LNCAP (cell line): ENCODE measurements at regions not wholly inside any gene's neighbourhood (a gene's known extent, or its start where the extent isn't known, plus 50 kb on each side); places are given as distances from the start of the nearest gene placed in this dataset.

ENCODE experiments used
- TF ChIP-seq, protein P1 (sequence below): fragments of 450-650 bp; IDR thresholded peaks from 2 replicates; pipeline ENCODE4 v1.5.1; 2017; ENCODE audit warnings: mild to moderate bottlenecking

DNA sequence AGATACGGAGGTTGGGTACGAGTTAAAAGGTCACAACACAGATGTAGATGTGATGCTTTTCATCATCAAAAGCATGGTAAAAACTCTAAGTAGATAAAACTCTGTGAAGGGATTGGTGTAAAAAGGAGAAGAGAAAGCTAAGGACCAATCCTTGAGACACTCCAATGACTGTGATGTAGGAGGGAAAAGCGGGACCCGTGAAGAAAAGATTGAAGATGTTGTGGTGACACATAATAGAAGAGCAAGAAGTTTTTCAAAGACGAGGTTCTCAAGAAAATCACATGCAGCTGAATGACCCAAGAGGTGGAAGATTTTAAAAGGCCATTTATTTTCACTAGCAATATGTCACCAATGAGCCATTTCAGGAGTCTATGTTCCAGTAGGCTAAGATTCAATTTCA, 179.5 kb downstream of the MRPL39 start:
- TF ChIP-seq, protein P1, sequence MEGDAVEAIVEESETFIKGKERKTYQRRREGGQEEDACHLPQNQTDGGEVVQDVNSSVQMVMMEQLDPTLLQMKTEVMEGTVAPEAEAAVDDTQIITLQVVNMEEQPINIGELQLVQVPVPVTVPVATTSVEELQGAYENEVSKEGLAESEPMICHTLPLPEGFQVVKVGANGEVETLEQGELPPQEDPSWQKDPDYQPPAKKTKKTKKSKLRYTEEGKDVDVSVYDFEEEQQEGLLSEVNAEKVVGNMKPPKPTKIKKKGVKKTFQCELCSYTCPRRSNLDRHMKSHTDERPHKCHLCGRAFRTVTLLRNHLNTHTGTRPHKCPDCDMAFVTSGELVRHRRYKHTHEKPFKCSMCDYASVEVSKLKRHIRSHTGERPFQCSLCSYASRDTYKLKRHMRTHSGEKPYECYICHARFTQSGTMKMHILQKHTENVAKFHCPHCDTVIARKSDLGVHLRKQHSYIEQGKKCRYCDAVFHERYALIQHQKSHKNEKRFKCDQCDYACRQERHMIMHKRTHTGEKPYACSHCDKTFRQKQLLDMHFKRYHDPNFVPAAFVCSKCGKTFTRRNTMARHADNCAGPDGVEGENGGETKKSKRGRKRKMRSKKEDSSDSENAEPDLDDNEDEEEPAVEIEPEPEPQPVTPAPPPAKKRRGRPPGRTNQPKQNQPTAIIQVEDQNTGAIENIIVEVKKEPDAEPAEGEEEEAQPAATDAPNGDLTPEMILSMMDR, result no peak

DNA sequence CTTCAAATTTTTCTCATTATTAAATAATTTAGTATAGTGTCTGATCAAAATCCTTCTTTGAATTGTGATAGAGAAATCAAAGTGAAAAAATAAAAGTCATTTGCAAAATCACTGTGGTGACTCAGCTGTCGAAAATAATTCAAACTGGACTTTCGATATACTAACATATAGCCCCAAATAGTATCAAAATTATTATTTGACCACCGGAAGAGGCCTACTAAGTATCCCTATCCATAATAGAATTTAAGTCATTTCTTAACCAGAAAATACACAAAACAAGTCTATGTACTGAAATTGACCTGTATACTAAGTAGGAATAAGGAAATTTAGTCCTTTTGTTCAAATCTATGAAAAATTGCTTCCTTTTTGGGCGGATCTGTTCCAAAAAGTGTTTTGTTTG, 180.7 kb downstream of the MRPL39 start:
- TF ChIP-seq, protein P1, result no peak

DNA sequence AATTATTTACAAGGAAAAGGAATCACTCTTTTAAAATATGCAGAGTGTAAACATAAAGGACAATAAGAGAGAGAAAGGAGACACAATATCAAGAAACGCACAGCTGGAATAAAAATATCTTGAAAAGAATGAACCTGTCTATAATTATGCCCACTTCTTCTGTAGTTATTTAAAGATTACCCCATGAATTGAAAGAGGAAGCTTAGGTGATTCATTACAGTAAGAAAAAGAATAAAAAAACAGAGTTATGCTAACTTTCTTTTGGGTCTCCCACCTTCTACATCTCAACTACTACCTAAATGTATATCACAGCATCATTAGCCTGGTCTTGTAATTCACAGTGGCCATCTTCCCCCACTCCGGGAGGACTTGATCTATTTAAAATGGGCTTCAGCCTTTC, 182.1 kb downstream of the MRPL39 start:
- TF ChIP-seq, protein P1, result no peak

DNA sequence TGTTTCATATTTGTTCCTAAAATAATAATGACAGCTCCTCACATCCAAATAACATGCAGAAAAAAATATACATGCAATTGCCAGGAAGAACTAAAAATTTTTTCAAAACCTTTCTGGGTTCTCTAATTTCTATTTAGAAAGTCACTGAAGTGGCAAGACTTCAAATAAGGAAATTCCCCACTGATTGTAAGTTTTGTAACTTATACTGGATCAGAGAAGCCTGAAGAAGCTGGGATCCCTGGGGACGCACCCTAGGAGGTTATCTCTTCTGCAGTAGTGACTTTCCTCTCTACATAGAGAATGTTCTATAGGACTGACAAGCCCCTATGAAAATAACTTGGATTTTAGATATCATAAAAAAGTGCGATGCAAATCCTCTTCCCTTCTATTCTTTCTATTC, 182.6 kb downstream of the MRPL39 start:
- TF ChIP-seq, protein P1, result no peak

DNA sequence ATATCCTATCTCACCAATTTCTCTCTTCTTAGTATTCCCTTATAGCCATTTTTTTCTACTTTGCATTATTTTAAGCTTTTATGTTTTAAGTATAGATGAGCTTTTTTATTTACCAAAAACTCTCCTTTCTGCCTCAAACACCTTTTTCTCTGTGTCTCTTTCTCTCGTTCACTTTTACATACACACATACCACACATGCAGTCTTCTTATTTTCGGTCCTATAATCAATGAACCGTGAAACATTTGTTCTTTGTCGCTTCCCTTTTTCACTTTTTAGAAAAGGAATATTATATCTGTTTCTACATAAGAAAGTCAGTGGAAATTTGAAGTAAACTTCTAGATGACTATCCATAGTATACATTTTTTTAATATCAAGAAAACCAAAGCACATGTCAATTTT, 183.2 kb downstream of the MRPL39 start:
- TF ChIP-seq, protein P1, result no peak

DNA sequence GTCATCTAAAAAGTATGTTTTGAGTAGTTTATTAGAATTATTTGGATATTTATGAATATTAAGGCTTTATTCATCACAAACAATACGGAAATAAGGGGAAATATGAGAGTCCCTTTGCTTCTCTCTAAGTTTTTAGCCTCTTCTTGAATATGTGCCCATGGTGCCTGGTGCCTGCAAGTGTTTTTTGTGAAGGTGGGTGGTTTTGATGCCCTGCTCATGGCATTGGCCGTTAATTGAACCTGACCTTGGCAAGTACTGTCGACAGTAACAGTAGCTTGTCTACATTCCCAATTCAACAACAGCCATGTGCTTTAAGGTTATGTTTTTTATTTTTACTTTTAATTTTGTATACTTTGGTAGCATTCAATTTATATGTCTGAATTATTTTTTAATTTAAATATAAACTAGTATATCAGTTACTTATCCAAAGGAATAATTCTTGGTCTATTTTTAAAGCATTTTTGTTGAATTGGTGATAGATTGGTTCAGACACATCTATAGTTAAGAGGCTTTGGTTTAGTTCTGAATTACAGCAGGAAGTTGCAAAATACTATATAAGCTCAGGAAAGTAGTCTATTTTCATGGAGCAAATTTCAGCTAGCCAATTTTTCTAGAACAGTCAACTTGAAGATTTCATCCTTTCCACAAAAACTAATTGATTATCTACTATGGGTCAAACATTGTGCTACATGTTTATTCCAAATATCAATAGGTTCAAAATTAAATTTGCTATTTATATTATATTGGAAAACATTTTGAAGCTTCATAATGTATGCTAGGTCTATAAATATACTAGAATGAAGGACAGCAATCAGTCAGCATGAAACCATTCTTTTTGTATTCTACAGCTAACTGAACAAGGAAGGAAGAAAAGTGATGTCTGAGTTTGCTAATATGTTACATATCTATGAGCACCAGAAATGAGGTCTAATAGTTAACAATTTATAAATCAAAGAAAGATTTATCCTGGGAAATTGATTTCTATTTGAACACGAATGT, 184.4 kb downstream of the MRPL39 start:
- TF ChIP-seq, protein P1, result no peak

DNA sequence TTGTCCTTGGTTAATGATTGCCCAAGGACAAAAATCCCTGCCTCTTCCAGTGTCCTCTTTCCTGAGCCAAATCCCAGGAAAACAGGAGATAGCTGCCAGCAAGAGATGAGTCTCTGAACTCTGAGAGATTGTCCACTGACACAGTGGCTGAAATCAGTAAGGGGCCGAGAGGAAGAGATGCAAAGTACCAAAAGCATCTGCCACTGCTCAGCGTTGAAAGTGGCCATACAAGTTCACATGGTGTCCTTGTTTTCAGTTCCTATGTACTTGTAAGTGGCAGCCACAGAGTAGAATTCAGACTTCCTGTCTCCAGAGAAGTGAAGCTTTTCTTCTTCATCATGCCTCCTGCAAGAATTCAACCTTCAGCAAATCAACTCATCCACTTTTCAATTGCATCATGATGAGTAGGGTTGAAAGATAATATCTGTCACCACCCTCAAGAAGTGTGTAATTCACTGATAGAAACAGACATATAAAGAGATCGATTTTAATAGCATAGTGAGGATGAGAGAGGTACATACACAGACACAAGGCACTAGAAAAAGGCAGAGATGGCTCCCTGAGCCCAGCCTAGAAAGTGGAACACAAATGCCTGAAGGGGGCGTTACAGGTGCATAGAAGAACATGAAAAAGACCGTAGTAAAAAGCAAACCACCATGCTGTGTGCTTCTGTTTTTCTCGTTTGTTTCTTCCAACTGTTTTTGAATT, 185.8 kb downstream of the MRPL39 start:
- TF ChIP-seq, protein P1, result peak; percentile 40; the same call in 1 of the 2 replicates
